IPS DF 6.9 (cell line): ENCODE measurements at regions not wholly inside any gene's neighbourhood (a gene's known extent, or its start where the extent isn't known, plus 50 kb on each side); places are given as distances from the start of the nearest gene placed in this dataset.

Experiments
- DNase-seq: peaks from one replicate; pipeline ENCODE4 v3.0.0-alpha.2; 2013; ENCODE audit warnings: low read depth, low spot score
- H3K27ac ChIP-seq: one replicate; pipeline ENCODE4 v1.5.1; 2013; ENCODE audit warnings: low read length, control low read depth
- H3K27me3 ChIP-seq: 2 replicates; pipeline ENCODE4 v1.6.1; 2013; ENCODE audit warnings: mild to moderate bottlenecking, low read length; ENCODE audit not compliant: control insufficient read depth, insufficient read depth
- H3K36me3 ChIP-seq: 2 replicates; pipeline ENCODE4 v1.6.1; 2013; ENCODE audit warnings: low read length; ENCODE audit not compliant: control insufficient read depth, insufficient read depth
- H3K4me1 ChIP-seq: 2 replicates; pipeline ENCODE4 v1.6.1; 2013; ENCODE audit warnings: low read length; ENCODE audit not compliant: control insufficient read depth, insufficient read depth
- H3K4me3 ChIP-seq: 2 replicates; pipeline ENCODE4 v1.5.1; 2013; ENCODE audit warnings: mild to moderate bottlenecking, low read length
- H3K9me3 ChIP-seq: 2 replicates; pipeline ENCODE4 v1.6.1; 2013; ENCODE audit warnings: low read length, inconsistent platforms; ENCODE audit not compliant: control insufficient read depth, insufficient read depth
- WGBS: extraction: QIAGEN DNeasy Blood & Tissue Kit; methylation state at CpG from one replicate; pipeline ENCODE4 v1.1.7; 2013; ENCODE audit warnings: mixed read lengths, missing lambda C conversion rate; ENCODE audit not compliant: insufficient read length, insufficient coverage; 5-methylcytosine and 5-hydroxymethylcytosine counted together

GRCh38 chr21:15359251-15359650 is 294.5 kb upstream of the NRIP1 start:
- Histone ChIP-seq H3K4me1 (no peaks in the 10 kb centered on the region), H3K36me3 (no peaks in the 10 kb centered on the region), H3K4me3 (no peak overlapping the region), H3K27ac (no peak overlapping the region), H3K9me3 (no peaks in the 10 kb centered on the region), H3K27me3 (no peaks in the 10 kb centered on the region)
- no CpG with 5 or more reads among the region's 4 CpGs for WGBS
- DNase-seq, result no peak

GRCh38 chr21:15362458-15362857 is 297.7 kb upstream of the NRIP1 start:
- no peaks in the 10 kb centered on the region for H3K9me3 ChIP-seq
- H3K27me3 ChIP-seq, result no peaks in the 10 kb centered on the region
- no peaks in the 10 kb centered on the region for H3K36me3 ChIP-seq
- no peaks in the 10 kb centered on the region for H3K4me1 ChIP-seq
- no CpG with 5 or more reads among the region's 4 CpGs for WGBS
- H3K4me3 ChIP-seq, result no peak overlapping the region
- no peak overlapping the region for H3K27ac ChIP-seq
- DNase-seq, result no peak

DNA sequence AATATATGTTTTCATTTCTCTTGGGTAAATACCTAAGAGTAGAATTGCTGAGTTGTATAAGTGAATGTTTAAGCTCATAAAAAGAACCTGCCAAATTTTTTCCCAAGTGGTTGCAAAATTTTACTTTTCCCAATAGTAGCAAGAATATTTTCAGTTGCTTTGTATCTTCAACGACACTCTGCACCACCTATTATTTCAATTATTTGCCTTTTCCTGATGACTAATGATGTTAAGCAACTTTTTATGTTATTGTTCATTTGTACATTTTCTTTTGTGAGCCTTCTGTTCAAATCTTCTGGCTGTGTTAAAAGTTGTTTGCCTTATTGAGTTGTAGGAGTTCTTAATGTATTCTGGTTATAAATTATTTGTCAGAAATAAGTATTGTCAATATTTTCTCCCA is 299.1 kb upstream of the NRIP1 start:
- DNase-seq, result no peak
- Histone ChIP-seq H3K36me3 (no peaks in the 10 kb centered on the region), H3K27ac (no peak overlapping the region), H3K4me3 (no peak overlapping the region), H3K9me3 (no peaks in the 10 kb centered on the region), H3K4me1 (no peaks in the 10 kb centered on the region), H3K27me3 (no peaks in the 10 kb centered on the region)
- WGBS, result no CpG with 5 or more reads among the region's 1 CpG

- Histone ChIP-seq H3K4me3 (no peak overlapping the region), H3K9me3 (no peaks in the 10 kb centered on the region), H3K27me3 (no peaks in the 10 kb centered on the region), H3K36me3 (no peaks in the 10 kb centered on the region), H3K4me1 (no peaks in the 10 kb centered on the region), H3K27ac (no peak overlapping the region)
- no peak for DNase-seq
- WGBS, result no CpG with 5 or more reads among the region's 5 CpGs
Observed at GRCh38 chr21:15365751-15366392, 301.1 kb upstream of the NRIP1 start.

DNA sequence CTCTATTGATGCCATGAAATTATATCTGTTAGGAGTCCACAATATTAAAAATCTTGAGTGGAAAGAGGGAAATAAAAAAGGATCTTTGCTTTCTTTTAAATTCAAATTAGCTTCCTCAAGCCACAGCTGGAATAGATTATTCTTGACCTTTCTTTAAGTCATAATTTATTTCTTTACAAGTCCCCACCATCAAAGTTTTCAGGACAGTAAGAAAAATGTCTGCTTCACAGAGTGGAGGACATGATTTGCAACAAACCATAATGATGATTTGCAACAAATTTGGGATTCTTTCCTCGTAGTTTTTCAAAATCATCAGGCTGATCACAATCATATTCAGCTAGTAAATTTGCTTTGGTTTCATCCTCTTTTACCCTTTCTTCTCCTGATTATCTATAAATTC is 301.8 kb upstream of the NRIP1 start:
- no peaks in the 10 kb centered on the region for H3K9me3 ChIP-seq
- no CpG with 5 or more reads among the region's 1 CpG for WGBS

GRCh38 chr21:15367061-15367626 is 302.3 kb upstream of the NRIP1 start:
- no CpG with 5 or more reads among the region's 7 CpGs for WGBS
- Histone ChIP-seq H3K36me3 (no peaks in the 10 kb centered on the region), H3K27ac (no peak overlapping the region), H3K4me1 (no peaks in the 10 kb centered on the region), H3K9me3 (no peaks in the 10 kb centered on the region), H3K27me3 (no peaks in the 10 kb centered on the region), H3K4me3 (no peak overlapping the region)
- peak; percentile 39 for DNase-seq

More for the DNA sequence above, 301.8 kb upstream of the NRIP1 start:
- DNase-seq, result no peak
- no peaks in the 10 kb centered on the region for H3K27me3 ChIP-seq
- no peaks in the 10 kb centered on the region for H3K36me3 ChIP-seq
- no peak overlapping the region for H3K4me3 ChIP-seq
- H3K4me1 ChIP-seq, result no peaks in the 10 kb centered on the region
- no peak overlapping the region for H3K27ac ChIP-seq

DNA sequence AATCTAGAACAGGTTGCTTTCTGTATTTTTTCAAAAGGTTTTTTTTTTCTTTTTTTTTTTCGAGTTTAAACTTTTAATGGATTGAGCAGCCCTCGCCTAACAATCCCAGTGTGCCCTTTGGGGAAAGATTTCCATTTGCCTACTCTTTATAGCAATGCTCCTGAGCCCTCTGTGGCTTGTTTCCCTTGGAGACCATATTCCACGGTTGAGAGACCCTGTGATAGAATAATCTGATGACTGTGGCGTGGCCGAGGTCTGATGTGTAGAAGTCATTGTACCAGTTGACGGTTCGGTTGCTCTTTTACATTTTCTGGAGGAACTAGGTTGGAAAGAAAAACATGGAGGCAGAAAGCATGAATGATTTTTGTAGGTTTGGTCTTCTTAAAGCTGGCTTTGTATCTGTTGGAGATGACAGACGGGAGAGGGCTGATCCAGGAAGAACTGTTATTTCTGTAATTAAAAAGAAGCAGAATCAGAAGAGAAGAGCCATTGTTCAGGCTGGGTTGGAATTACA is 305.7 kb upstream of the NRIP1 start:
- Histone ChIP-seq H3K4me1 (no peaks in the 10 kb centered on the region), H3K36me3 (no peaks in the 10 kb centered on the region), H3K4me3 (no peak overlapping the region), H3K9me3 (no peaks in the 10 kb centered on the region), H3K27me3 (no peaks in the 10 kb centered on the region), H3K27ac (no peak overlapping the region)
- DNase-seq, result no peak
- WGBS, result no CpG with 5 or more reads among the region's 8 CpGs

GRCh38 chr21:15373941-15374340 is 309.1 kb upstream of the NRIP1 start:
- no peaks in the 10 kb centered on the region for H3K36me3 ChIP-seq
- no peaks in the 10 kb centered on the region for H3K9me3 ChIP-seq
- H3K4me1 ChIP-seq, result no peaks in the 10 kb centered on the region
- no peak for DNase-seq
- no peak overlapping the region for H3K4me3 ChIP-seq
- WGBS, result no CpG with 5 or more reads among the region's 1 CpG
- H3K27me3 ChIP-seq, result no peaks in the 10 kb centered on the region
- no peak overlapping the region for H3K27ac ChIP-seq

DNA sequence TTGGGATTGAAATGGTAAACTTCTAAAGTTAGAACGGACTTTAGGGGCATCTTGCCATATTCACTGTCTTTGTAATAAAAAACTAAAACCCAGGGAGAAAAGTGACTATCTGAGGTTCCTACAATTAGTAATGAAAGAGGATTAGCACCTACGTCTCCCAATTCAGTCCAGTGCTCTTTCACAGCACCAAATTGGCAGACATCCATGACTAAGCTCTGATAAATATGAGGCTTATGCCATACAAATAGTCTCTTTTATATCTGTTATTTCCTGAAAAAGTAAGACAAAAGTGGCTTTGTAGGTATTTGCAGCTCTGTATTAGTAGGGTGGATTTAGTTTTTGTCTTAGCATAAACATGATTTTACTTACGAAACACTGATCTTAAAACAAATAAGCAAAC is 315.0 kb upstream of the NRIP1 start:
- no peaks in the 10 kb centered on the region for H3K27me3 ChIP-seq
- no peak for DNase-seq
- H3K4me3 ChIP-seq, result no peak overlapping the region
- no peaks in the 10 kb centered on the region for H3K36me3 ChIP-seq
- no peaks in the 10 kb centered on the region for H3K9me3 ChIP-seq
- H3K27ac ChIP-seq, result no peak overlapping the region
- no peaks in the 10 kb centered on the region for H3K4me1 ChIP-seq
- WGBS, result no CpG with 5 or more reads among the region's 3 CpGs

GRCh38 chr21:15383588-15383987 is 318.8 kb upstream of the NRIP1 start:
- Histone ChIP-seq H3K27ac (no peak overlapping the region), H3K9me3 (no peaks in the 10 kb centered on the region), H3K36me3 (no peaks in the 10 kb centered on the region), H3K4me1 (no peaks in the 10 kb centered on the region), H3K4me3 (no peak overlapping the region), H3K27me3 (no peaks in the 10 kb centered on the region)
- WGBS, result no CpG with 5 or more reads among the region's 4 CpGs
- DNase-seq, result no peak

DNA sequence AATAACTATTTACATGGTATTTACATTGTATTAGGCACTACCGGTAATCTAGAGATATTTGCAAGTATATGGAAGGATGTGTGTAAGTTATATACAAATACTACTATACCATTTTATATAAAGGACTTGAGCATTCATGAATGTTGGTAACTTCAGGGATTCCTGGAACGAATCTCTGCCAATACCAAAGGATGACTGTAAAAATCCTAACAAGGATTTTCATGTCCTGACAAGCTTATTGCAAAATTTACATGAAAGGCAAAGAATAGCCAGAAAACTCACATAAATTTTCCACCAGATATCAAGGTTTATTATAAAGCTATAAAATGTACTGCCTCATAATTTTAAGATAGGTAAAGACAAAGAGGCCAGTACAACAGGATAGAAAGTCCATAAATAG is 325.2 kb upstream of the NRIP1 start:
- no peak overlapping the region for H3K4me3 ChIP-seq
- H3K27me3 ChIP-seq, result no peaks in the 10 kb centered on the region
- no peak overlapping the region for H3K27ac ChIP-seq
- no peaks in the 10 kb centered on the region for H3K36me3 ChIP-seq
- no peak for DNase-seq
- no peaks in the 10 kb centered on the region for H3K4me1 ChIP-seq
- no CpG with 5 or more reads among the region's 2 CpGs for WGBS
- no peaks in the 10 kb centered on the region for H3K9me3 ChIP-seq
